ENCODE measurements at regions not wholly inside any gene's neighbourhood (a gene's known extent, or its start where the extent isn't known, plus 50 kb on each side); places are given as distances from the start of the nearest gene placed in this dataset.

GRCh38 chr13:90201202-90201601 is 1146.3 kb upstream of the MIR17HG start:
- TF ChIP-seq CTCF (IDR thresholded peaks at IDR 0.05; ENCODE audit: poor library complexity) (no peak), EZH2 (IDR thresholded peaks at IDR 0.05; ENCODE audit: borderline replicate concordance) (no peak)
